ENCODE measurements at regions not wholly inside any gene's neighbourhood (a gene's known extent, or its start where the extent isn't known, plus 50 kb on each side); places are given as distances from the start of the nearest gene placed in this dataset.

GRCh38 chr5:73256462-73256861 lies 83.5 kb downstream of the TMEM174 start:
- DNase-seq, result no peak

- no peak for DNase-seq
Measured at GRCh38 chr5:73256012-73256411, 83.0 kb downstream of the TMEM174 start.

- DNase-seq, result no peak
Measured at GRCh38 chr5:73254642-73255041, 81.6 kb downstream of the TMEM174 start.

GRCh38 chr5:73253047-73253660 lies 80.2 kb downstream of the TMEM174 start:
- no peak for DNase-seq

GRCh38 chr5:73250645-73251044 lies 77.7 kb downstream of the TMEM174 start:
- no peak for DNase-seq

- no peak for DNase-seq
Measured at GRCh38 chr5:73242735-73243134, 69.7 kb downstream of the TMEM174 start.

- no peak for DNase-seq
Measured at GRCh38 chr5:73238873-73239272, 65.9 kb downstream of the TMEM174 start.

GRCh38 chr5:73236541-73237128 lies 63.6 kb downstream of the TMEM174 start:
- DNase-seq, result no peak

- DNase-seq, result no peak
Measured at GRCh38 chr5:73234204-73234555, 61.2 kb downstream of the TMEM174 start.

- peak; percentile 16 for DNase-seq
Measured at GRCh38 chr5:73233461-73234203, 60.6 kb downstream of the TMEM174 start.

GRCh38 chr5:73233053-73233460 lies 60.1 kb downstream of the TMEM174 start:
- peak; percentile 5 for DNase-seq

GRCh38 chr5:73232266-73233041 lies 59.5 kb downstream of the TMEM174 start:
- DNase-seq, result peak; percentile 2

GRCh38 chr5:73231246-73231778 lies 58.3 kb downstream of the TMEM174 start:
- no peak for DNase-seq

- DNase-seq, result no peak
Measured at GRCh38 chr5:73230264-73231245, 57.6 kb downstream of the TMEM174 start.

- no peak for DNase-seq
Measured at GRCh38 chr5:73229271-73229670, 56.3 kb downstream of the TMEM174 start.

GRCh38 chr5:73228052-73228451 lies 55.1 kb downstream of the TMEM174 start:
- no peak for DNase-seq

Measured in stimulated activated CD4-positive, alpha-beta T cell treated with anti-CD3 and anti-CD28 coated beads, Interleukin-4, amount 100 ng/mL, for 1 hour (primary cell).